NCI-H748 (cell line): ENCODE measurements at regions not wholly inside any gene's neighbourhood (a gene's known extent, or its start where the extent isn't known, plus 50 kb on each side); places are given as distances from the start of the nearest gene placed in this dataset.

Experiments
- DNase-seq: peaks from one replicate; lab custom pipeline; 2025; ENCODE audit not compliant: unreplicated experiment; lab: John Stamatoyannopoulos, UW

DNA sequence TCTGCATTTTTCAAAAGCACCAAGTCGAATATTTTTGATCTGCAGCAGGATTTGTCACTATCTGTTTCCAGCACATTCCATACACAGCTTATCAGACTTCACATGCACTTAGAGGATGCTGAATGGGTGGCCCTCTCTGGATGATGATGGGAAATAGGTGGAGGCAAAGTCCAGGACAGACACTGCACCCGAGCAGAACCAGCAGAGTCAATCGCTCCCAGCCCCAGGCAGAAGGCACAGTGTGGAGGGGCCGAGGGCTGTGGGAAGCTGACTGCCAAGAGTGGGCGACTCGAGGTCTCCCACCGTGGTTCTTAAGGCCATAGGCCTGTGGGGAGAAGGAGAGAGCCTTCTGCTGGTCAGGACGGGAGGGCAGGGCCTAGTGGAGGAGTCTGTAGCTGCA is 490.2 kb upstream of the MGMT start:
- no peak for DNase-seq

DNA sequence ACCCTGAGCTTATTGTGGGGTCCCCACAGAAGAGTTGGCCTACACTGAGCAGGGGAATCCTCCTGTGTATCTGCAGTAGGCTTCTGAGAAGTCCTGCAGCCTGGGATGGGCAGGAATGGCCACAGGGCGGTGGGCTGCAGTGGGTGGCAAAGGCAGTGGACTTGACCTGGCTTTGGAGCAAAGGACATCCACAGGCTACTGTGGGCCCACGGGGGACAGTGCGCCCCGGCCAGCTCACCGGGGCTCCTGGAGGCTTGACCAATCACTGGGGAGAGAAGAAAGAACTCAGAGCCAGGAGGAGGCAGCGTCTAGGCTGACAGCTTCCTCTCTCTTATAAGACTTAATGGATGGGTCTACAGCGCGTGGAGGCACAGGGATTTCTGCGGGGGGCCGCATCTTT is 488.8 kb upstream of the MGMT start:
- DNase-seq, result no peak

DNA sequence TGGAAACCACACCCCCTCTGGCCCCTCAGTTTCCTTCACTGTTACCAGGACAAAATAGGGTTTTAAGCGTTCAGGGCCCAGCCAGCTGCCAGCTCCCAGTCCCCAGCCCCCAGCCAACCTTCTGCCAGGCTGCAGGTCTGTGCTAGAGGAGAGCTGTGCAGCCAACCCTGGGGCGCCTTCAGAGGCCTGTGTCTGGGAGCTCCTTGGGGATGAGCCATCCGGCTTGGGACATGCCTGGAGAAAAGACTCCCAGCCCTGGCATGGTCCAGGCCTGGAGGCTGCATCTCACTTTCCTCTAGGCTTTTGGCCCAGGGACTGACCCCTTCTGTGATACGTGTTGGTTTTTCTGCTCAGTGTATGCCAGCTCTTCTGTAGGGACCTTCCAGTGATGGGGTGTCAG is 487.6 kb upstream of the MGMT start:
- DNase-seq, result no peak

DNA sequence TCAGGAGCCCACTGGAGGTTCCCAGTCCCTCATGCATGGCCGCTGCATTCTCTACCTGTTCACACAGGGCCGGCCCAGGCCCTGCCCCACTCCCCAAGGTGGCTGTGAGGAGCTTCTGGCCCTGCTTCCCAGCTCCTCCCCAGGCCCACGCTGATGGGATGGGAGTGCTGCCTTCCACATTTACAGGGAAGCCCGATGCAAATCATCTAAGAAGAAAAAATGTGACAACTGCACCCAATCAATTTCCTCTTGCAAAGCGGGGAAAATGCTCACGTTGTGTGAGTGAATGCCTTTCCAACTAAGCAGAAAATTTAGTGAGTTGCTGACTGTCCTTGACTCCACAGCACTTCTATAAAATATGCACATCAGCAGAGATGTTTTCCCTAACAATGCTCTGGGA is 485.8 kb upstream of the MGMT start:
- DNase-seq, result no peak

DNA sequence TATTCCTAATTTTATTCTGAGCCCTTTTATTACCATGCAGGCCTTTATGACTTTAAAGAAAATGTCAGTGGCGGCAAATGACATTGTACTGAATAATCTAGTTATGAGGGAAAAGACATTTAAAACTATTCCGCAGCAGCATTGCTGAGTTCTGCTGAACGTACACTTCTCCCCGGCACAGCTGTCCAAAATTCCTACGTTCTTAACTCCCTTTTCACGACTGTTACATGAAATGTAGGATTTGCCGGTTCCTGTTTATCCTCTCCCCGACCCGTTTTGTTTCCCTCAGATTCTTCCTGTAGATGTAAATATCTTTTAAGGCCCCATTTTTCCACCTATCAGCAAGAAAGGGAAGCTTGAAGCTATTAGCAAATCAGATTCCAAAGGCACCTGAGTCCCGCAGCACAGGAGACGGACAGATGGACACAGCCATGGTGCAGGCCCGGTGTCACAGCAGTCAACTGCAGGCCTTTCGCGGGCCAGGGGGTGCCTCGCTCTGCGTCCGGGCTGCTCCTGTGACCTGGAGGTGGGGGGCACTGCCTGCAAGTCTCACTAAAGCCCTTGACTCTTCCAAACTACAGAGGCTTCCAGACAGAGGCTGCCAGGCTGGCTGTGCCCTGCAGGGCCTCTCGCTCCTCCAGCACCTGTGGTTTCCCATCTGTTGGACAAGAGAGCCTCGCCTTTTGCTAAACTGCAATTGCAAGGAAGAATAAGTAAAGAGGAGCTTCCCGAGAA is 485.0 kb upstream of the MGMT start:
- DNase-seq, result no peak

DNA sequence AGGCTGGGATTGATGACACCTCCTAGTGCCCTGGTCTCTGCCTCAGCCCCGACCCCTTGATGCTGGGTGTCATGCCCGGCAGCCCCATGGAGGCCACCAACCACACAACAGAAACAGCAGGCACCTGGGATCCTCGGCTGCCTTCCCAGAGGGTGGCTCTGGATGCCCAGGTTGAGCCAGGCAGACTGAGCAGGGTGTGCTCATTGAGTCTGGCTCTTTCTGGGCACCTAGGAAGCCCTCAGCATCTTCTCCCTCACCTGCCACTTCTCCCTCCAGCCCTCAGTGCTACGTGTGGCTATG is 484.5 kb upstream of the MGMT start:
- DNase-seq, result no peak

DNA sequence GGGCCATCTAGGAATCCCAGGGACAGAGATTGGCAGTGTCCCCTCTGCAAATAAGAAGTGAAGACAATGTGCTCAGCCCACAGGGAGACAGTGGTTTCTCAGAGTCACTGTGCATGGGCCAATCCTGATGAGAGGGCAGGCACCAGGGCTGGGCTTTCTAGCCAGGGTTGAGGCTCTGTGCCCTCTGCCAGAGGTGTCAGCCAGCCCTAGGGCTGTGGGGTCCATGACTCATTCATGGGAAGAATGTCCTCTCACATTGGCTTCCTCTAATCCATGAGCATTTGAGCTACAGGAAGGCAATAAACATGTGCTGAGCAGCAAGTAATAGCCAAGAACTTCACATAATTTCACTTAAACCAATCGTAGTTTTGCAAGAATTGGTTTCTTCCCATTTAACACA is 482.0 kb upstream of the MGMT start:
- DNase-seq, result no peak

DNA sequence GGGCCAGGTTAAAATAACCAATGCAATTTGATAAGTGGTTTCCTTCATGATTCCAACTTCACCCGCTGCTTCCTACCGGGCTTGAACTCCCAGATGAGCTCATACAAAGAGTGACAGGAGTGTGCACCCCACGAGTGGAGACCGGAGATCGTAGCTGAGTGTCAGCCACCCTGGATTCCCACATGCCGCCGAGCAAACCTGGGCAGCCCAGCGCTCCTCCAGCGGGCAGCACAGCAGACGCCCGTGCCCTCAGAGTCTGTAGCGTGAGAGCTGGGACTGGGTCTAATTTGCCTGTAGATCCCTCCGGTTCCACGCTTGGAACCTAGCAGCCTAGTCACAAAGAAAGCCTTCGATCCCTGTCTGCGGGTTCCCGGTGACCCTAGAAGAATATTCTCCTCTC is 476.1 kb upstream of the MGMT start:
- DNase-seq, result no peak

DNA sequence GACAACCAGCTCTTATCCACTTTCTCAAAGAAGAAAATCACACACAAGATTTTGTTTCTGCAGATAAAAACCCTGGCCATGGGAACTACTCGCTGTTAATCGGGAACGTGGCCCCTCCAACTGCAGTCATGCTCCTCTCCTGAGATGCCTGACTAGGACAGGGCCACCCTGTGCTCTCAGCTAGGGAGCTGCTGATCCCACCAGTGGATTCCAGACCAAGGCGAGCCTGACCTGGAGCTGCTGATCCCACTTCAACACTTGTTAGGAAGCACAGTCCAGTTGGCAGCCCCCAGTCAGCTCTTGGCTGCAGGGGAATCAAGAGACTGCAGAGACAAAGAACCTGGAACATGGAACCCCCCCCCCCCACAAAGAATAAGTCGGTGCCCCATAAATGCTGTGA is 474.3 kb upstream of the MGMT start:
- DNase-seq, result no peak

DNA sequence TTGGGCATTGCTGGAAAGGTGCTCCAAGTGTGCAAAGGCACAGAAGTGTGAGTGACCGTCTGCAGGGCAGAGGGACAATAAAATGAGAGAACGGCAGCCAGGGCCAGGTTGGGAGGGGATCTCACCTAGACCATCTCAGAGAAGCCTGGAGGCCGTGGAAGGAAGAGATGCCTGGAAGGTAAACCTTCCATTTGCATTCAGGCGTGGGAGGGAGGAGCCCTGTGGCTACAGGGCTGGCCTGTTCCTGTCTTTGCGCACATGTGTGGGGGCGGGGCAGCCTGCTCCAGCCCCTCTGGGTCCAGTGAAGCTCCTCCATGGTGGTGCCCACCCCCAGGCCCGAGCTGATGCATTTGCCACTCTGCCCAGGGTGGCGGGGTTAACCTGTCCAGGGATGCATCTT is 473.6 kb upstream of the MGMT start:
- no peak for DNase-seq

DNA sequence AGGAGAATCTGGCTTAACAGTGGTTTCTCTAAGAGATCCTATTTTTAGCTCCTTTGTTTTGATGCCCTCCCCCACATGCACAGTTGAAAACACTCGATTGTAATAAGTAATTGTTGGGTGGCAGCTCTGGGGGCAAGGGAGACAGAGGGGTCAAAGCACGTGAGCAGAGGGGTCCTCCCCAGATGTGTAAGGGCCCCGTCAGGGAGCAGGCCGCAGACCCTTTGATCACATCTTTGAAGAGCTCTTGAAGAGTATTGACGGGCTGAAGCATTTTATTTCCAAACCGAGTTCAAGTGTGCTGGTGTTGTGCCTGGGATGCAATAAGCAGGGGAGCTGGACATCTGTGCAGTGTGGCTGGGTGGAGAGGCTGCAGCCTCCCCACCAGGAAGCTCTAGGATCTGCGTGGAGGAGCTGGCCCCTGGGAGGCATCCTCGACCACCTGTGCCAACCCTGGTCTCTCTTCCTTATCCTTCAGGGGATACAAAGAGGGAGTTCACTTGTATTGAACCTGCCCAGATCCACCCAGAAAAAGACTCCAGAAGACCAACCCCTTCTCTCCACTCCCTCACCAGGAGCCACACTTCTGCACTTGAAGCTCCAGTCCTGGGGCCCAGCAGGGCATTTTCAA is 473.0 kb upstream of the MGMT start:
- DNase-seq, result no peak

DNA sequence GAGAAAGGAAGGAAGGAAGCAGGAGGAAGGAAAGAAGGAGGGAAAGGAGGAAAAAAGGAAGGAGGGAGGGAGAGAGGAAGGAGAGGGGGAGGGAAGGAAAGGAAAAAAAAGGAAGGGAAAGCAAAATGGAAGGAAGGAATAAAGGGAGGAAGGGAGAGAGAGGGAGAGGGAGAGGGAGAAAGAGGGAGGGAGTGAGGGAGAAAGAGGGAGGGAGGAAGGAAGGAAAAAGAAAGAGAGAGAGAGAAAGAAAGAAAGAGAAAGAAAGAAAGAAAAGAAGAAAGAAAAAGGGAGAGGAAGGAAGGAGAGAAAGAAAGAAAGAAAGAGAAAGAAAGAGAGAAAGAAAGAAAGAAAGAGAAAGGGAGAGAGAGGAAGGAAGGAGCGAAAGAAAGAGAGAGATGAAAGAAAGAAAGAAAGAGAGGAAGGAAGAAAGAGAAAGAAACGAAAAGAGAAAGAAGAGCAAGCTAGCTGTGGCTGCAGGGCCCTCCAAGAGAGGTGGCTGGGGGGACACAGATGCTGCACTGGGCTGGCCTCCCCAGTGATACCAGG is 472.4 kb upstream of the MGMT start:
- no peak for DNase-seq

DNA sequence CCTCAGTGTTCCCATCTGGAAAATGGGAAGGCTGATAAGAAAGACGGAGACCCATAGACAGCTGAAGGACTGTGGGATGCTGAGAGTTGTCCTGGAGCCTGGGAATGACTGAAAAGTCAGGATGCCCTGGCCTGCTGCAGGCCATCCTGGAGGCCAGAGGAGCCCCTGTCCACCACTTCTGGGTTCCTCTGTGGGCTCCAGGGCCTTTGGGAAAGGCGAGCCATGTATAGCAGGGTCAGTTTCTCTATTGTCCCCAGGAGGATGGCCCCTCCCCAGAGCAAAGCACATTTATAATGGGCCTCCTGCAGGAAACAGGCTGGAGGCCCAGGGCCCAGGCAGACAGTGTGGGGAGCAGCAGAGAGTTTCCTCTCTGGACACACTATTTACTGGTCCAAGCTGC is 471.4 kb upstream of the MGMT start:
- no peak for DNase-seq

DNA sequence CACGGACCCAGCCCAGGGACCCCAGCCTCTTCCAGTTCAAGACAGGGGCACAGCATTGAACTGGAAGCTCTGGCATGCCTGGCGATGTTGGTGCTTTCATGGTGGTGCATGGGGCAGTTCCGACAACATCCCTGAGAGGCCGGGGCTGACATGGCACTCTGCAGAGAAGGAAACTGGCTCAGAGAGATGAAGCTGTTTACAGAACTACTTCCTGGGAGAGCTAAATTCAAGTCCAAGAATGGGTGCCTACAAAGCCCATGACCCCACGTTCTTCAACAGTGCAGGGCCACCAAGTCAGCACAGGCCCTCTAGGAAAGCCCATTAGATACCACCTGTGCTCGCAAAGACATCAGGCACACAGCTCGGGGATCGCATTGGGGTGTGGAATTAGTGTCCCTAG is 470.9 kb upstream of the MGMT start:
- DNase-seq, result no peak

DNA sequence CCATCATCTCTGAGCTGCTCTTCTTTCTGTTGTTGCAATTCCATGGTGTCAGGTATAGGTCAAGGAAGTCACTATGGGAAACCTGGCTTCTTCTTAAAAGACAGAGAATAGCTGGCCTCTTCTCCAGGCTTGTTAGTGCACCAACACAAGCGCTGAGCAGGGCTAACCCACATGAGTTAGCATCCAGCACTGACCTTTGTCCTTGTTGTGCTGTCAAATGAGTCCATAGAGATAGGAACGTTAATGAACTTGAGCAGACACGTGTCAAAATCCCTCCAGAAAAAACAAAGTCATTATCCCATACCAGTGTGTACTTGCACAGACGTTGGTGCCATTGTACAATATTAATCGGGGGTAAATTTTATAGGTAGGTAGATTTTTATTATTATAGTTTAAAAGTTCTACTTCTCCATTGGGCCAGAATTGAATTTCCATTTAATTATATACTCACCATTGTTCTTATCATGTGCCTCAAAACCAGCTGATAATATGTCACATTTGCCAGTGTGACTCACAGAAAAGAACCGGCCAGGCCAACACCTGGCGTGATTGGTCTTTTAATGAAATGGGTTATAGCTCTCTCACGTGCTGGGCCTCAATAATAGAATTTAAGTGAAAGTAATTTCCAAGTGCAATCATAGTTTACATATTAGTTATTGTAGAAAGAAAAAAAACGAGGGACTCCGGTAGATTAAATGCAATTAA is 468.8 kb upstream of the MGMT start:
- DNase-seq, result no peak

DNA sequence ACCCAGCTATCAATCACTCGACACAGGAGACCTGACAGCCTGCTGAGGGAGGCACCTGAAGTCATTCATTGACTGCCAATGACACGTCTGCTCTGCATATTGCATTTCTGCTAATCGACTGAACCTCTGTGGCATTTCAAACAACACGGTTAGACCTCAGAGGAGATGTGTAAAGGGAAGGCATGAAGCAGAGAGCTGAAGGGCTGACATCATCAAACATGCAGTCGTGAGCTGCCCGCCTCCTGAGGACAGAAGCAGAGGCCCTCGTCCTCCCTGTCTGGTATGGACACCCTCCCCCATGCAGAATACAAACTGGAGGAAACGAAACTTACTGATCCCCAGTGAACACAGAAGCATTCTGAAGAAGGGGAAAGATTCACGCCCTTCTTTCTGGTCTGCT is 462.6 kb upstream of the MGMT start:
- DNase-seq, result no peak

DNA sequence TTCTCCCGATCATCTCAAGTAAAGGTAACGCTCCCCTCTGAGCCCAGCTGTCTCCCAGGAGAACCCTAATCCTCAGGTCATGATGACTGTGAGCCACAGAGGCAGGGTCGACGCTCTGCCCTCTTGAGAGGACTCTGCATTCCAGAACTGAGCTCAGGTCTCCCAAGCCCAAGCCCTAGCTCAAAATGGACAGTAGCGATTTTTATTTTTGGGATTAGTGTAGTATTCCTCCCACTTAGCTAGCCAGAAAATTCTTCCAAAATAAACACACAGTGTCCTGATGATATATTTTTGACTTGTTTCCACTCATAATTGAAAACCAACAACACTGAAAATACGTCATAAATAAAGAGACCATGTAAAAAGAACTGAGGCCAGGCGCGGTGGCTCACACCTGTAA is 462.0 kb upstream of the MGMT start:
- no peak for DNase-seq

DNA sequence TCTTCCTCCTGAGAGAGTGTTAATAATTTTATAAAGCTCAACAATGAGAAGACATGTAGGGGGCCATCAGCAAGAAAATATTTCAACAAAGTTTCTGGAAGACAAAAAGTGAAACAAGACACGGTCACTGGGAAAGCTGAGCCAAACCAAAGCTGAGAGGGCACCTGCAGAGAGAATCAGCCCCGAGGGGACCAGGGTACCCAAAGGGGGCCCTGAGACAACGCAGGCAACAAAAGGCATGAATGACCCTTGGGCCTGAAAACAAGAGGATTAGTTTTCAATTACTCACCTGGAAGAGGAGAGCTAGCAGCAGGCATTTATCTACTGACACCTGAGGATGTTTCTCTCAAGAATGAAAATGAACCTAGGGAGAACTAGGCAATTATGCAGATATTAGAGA is 461.2 kb upstream of the MGMT start:
- DNase-seq, result no peak

DNA sequence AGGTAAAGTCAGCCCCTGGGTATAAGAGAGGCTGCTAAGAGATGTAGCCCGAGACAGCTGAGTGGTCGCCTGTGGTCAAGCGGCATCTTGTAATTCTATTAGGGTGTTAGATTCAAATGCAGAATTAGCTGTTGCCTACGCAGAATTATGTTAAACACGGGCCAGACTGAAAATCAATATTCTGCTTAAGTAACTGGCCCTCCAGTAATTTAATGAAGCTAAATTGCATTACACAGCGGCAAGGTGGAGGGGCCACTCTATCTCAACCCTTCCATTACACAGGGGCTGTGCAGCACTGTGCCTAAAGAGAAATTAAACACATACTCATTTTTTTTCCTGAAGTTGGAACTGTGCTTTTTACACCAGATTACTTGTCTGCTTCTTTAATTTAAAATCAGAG is 448.5 kb upstream of the MGMT start:
- no peak for DNase-seq

DNA sequence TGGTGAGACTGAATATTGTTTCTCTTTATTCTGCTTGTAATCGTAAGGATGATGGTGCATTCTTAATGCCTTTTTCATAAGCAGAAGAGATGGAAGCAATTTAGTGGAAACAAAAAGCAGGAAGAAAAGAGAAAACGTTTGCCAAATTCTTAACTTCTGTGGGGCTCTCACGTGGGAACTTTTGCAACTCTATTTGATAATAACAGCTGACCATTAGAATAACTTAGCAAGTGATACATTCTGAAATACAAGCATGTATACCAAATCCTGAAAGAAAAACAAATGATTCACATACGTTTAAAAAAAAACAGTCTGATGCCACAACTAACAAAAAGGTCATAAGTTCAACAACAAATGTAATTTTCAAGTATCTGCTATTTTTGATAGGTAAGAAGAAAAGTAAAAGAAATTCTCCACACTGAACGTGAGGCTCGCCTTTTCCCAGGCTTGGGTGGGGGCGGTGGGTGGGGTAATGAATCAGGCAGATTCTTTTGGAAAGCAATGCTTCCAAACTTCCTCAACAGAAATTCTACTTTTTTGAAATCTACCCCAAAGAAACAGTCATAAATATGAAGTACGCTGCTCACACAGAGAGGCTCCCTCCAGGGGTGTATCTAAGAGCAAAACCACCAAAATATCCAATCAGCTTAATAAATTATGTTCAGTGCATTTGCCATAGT is 446.2 kb upstream of the MGMT start:
- DNase-seq, result no peak

DNA sequence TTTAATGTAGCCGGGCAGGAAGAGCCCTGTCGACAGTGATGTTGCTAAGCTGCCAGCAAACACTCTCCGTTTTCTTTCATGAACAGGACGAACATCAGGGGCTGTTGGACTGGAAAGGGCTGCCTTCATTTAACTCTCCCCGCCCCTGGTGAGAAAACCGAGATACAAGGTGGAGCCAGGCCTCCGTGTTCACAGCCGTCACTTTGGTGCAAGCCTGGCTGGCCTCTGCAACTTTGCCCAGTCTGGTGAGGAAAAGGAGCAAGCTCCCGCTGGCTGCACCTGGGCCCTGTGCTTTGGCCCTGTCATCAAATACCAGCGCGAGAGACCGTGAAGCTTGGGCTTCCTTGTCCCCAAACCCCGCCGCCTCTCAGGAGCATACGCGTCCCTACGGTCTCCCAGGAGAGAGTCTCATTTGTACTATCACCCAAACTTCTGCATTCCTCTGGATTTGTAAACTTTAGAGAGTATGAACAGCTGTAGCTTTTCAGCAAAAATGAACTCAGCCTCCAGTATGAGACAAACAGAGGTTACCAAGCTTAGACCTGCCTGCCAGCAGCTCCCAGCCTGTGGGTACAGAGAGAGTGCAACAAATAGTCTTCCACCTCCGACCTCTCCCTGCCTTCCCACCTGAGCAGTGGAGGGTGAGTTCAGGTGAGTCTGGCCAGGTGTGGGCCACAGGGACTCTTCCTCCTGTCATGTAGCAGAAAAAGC is 445.3 kb upstream of the MGMT start:
- no peak for DNase-seq
